Neural progenitor cell (in vitro differentiated cells): ENCODE measurements at regions not wholly inside any gene's neighbourhood (a gene's known extent, or its start where the extent isn't known, plus 50 kb on each side); places are given as distances from the start of the nearest gene placed in this dataset.

Experiments
- CTCF ChIP-seq: fragments of 200-600 bp; sonication (generic); IDR thresholded peaks from 2 replicates; pipeline ENCODE4 v1.5.1; 2017; ENCODE audit warnings: antibody characterized with exemption, mild to moderate bottlenecking
- EZH2 ChIP-seq: fragments of 200-600 bp; sonication (generic); IDR thresholded peaks from 2 replicates; pipeline ENCODE4 v1.6.1; 2017; ENCODE audit warnings: antibody characterized with exemption, mild to moderate bottlenecking, moderate library complexity
- EZH2phosphoT487 ChIP-seq: fragments of 200-600 bp; sonication (generic); IDR thresholded peaks from 2 replicates; pipeline ENCODE4 v1.6.1; 2017; ENCODE audit warnings: antibody characterized with exemption

GRCh38 chr18:69308619-69309018 is 92.1 kb upstream of the DOK6 start:
- TF ChIP-seq CTCF (no peak), EZH2phosphoT487 (no peak), EZH2 (no peak)
